A549 (cell line): ENCODE measurements at regions not wholly inside any gene's neighbourhood (a gene's known extent, or its start where the extent isn't known, plus 50 kb on each side); places are given as distances from the start of the nearest gene placed in this dataset.

Experiments
- CTCF ChIP-seq: fragments of >200 bp; sonication (Bioruptor Twin); formaldehyde crosslinking; IDR thresholded peaks from 3 replicates; pipeline ENCODE4 v1.5.1; 2016
- RCOR1 ChIP-seq: fragments of 150-350 bp; IDR thresholded peaks from 2 replicates; pipeline ENCODE4 v1.6.1; 2014; ENCODE audit warnings: antibody characterized with exemption, low read length, low read depth

- TF ChIP-seq RCOR1 (no peak), CTCF (no peak)
Observed at GRCh38 chr2:234211797-234212196, 161.3 kb downstream of the SPP2 start.
